ENCODE measurements at regions not wholly inside any gene's neighbourhood (a gene's known extent, or its start where the extent isn't known, plus 50 kb on each side); places are given as distances from the start of the nearest gene placed in this dataset.
A peak's percentile ranks its signal among the peaks of the same experiment; 100 is the strongest.

GRCh38 chr4:41883988-41884734 lies 51.1 kb upstream of the TMEM33 start:
- no peak for DNase-seq (ENCODE audit: low spot score)
- CTCF ChIA-PET: interaction anchor here (0.6 to 0.9 kb wide), 3 partner anchors 43 to 193 kb away, joined by 3 to 6 read pairs (median 5); no protein-coding TSS in a partner anchor
- TF ChIP-seq CTCF (conservative IDR thresholded peaks at IDR 0.05; ENCODE audit: low read depth): no peak
- POLR2A ChIA-PET (ENCODE audit: low non-redundant PET): no interaction called here
- no peak overlapping the region for H3K27ac ChIP-seq

GRCh38 chr4:41882625-41883347 lies 52.4 kb upstream of the TMEM33 start:
- DNase-seq (ENCODE audit: low spot score): peak; percentile 92
- TF ChIP-seq CTCF (conservative IDR thresholded peaks at IDR 0.05; ENCODE audit: low read depth): peak; percentile 98
- ChIA-PET POLR2A (ENCODE audit: low non-redundant PET) (no interaction called here), CTCF (interaction anchor here (0.6 to 0.7 kb wide), 4 partner anchors 9 to 847 kb away, joined by 3 to 4 read pairs (median 3); no protein-coding TSS in a partner anchor)
- no peak overlapping the region for H3K27ac ChIP-seq

DNA sequence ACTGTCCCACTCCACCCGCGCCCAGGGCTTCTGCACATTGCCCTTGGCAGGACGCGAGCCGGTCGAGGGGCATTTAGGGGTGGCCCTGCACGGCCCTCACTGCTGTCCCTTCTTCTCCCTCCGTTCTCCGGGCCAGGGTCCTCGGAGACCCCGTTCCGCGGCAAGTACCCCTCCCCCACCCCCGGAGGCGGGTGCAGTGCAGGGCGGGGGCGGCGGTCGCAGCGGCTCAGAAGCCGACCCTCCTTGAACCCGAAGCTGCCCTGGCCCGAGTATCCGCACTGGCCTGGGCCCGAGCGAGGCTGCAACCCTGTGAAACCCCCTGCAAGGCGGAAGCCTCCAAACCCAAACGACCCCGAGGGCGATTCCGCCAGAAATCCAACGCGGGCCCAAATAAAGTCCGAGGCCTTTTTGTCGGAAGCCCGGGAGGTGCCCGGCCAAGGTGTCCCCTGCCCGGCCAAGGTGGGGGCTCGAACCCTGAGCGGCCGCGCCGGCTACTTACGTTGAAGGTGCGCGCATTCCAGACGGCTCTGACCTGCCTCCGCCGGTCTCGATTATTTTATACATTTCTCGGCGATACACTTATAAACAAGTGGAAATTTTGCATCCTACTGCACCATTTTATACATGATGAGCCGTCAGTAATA lies 53.1 kb upstream of the TMEM33 start:
- ChIA-PET CTCF (interaction anchor here (0.7 to 1.0 kb wide), 2 partner anchors 10 to 188 kb away, joined by 3 read pairs; no protein-coding TSS in a partner anchor), POLR2A (ENCODE audit: low non-redundant PET) (no interaction called here)
- TF ChIP-seq CTCF (conservative IDR thresholded peaks at IDR 0.05; ENCODE audit: low read depth): no peak
- DNase-seq (ENCODE audit: low spot score): no peak
- H3K27ac ChIP-seq: no peak overlapping the region

DNA sequence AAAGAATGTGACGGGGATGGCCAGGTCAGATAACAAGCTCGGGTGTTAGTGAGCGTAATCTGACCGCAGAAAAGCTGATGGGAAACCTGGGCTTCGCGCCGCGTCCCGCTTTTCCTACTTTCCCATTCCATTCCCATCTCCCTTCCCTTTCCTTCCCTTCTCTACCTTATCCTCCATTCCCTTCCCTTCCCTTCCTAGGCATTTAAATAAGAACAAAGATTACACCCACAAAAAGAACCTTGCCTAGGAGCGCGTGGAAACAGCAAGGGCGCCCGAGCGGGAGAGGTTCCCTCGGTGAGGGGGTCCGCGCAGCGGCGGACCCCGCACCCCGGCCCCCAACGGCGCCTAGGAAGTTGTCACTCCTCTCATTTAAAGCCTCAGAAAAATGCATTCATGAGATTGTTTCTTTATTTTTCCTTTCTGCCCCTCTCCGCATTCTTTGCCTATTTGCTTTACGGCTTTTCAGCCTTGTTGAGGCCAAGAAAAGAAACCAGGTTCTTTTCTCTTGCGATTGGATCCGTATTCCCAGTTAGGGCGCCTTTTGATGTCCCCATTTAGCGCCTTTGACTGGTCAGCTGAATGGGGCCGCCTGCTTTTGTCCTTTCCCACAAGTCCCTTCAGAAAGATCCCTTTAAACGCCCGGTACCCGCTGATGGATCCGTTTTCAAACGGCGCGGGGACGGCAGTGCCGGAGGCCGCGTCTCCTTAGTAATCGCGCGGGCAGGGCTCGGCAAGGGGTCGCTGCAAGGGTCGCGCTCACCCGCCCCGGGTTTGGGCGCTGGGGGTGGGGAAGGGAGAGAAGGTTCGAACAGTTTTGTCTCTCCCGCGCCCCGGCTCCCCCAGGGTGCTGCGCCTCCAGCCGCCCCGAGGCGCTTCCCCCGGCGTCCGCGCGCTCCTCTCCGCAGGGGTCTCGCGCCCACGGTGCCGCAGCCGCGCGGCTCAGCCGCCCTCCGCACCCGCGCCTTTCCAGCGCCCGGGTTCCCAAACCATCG lies 54.1 kb upstream of the TMEM33 start:
- ChIA-PET POLR2A (ENCODE audit: low non-redundant PET) (no interaction called here), CTCF (interaction anchor here (1.0 kb wide), 1 partner anchor 187 kb away, joined by 3 read pairs; no protein-coding TSS in a partner anchor)
- no peak for TF ChIP-seq CTCF (conservative IDR thresholded peaks at IDR 0.05; ENCODE audit: low read depth)
- no peak for DNase-seq (ENCODE audit: low spot score)
- H3K27ac ChIP-seq: no peak overlapping the region

DNA sequence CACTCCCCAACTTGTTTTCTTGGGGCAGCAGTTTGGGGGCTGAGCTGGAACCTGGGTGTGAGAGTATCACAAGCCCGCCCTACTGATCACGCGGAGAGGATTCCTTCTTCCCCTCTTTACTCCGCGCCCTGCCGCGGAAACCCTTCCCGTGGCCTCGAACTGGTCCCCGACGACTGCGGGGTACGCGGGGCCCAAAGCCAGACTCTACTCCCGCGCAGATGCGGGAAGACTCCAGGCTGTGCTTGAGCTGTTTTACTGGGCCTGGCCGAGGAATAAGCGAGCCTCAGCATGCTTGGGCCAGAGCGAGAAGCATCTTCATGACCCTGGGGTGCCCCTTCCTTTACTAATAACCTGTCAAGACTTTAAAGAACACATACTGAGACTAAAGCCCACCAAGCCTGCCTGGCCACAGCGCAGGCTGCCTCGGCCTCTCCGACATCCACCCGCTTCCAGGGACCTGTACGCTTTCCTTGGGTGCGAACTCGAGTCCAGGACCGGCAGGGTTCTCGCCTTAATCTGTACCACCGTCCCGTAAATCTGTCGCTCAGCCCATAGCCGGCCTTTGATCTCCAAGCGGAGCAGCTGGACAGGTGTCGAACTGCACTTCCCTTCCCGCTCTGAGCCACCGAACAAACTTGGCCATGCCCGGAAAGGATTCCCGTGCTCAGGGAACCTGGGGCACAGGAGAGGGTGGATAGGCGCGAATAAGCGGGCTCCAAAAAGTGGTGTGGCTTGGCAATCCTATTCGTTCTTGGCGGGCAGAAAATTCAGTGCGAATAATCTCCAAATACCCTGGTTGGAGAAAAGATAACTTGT lies 55.0 kb upstream of the TMEM33 start:
- POLR2A ChIA-PET (ENCODE audit: low non-redundant PET): no interaction called here

More for the DNA sequence above, 55.0 kb upstream of the TMEM33 start:
- no peak for TF ChIP-seq CTCF (conservative IDR thresholded peaks at IDR 0.05; ENCODE audit: low read depth)
- no peak for DNase-seq (ENCODE audit: low spot score)
- CTCF ChIA-PET: interaction anchor here (0.6 to 0.8 kb wide), 3 partner anchors 96 to 631 kb away, joined by 3 to 4 read pairs (median 3); no protein-coding TSS in a partner anchor
- no peak overlapping the region for H3K27ac ChIP-seq
